WTC11 (cell line): ENCODE measurements at regions not wholly inside any gene's neighbourhood (a gene's known extent, or its start where the extent isn't known, plus 50 kb on each side); places are given as distances from the start of the nearest gene placed in this dataset.

ENCODE experiments used
- ATAC-seq: fragments of 200-7000 bp; cut with Tn5 transposase; 2 replicates; pipeline ENCODE4 v1.10.0; 2021; ENCODE audit warnings: mild to moderate bottlenecking, moderate library complexity
- CTCF ChIA-PET: fragments of 300-600 bp; sonication (Branson Sonifier 250); formaldehyde crosslinking; loops from one replicate; lab custom pipeline; 2021; ENCODE audit warnings: antibody characterized with exemption; lab: Charles Lee
- POLR2A ChIA-PET: fragments of 350-600 bp; sonication (Branson Sonifier 250); formaldehyde crosslinking; loops from one replicate; lab custom pipeline; 2021; ENCODE audit warnings: antibody characterized with exemption; lab: Charles Lee
- DNase-seq: peaks from one replicate; pipeline ENCODE4 v3.0.0; 2021; ENCODE audit warnings: low spot score
- H3K27ac Mint-ChIP-seq: 2 replicates; pipeline ENCODE4 v1.8.0; 2021; ENCODE audit warnings: mixed read lengths
- H3K27me3 Mint-ChIP-seq: 2 replicates; pipeline ENCODE4 v1.8.0; 2021; ENCODE audit warnings: low read depth, mild to moderate bottlenecking, moderate library complexity, mixed read lengths
- H3K36me3 Mint-ChIP-seq: 2 replicates; pipeline ENCODE4 v1.8.0; 2021; ENCODE audit warnings: mixed read lengths
- H3K4me1 Mint-ChIP-seq: 2 replicates; pipeline ENCODE4 v1.8.0; 2022; ENCODE audit warnings: mixed read lengths
- H3K4me3 Mint-ChIP-seq: 2 replicates; pipeline ENCODE4 v1.8.0; 2021; ENCODE audit warnings: mild to moderate bottlenecking, moderate library complexity, mixed read lengths
- H3K9me3 Mint-ChIP-seq: 2 replicates; pipeline ENCODE4 v1.8.0; 2021; ENCODE audit warnings: mixed read lengths
- ATF1 ChIP-seq: sonication (generic); formaldehyde crosslinking; IDR thresholded peaks from 2 replicates; pipeline ENCODE4 v1.8.1; 2023; ENCODE audit warnings: mild to moderate bottlenecking, moderate library complexity, missing genetic modification reagents
- CREM ChIP-seq: sonication (generic); formaldehyde crosslinking; IDR thresholded peaks from 2 replicates; pipeline ENCODE4 v1.8.1; 2022; ENCODE audit warnings: mild to moderate bottlenecking, missing genetic modification reagents, moderate library complexity
- E2F4 ChIP-seq: sonication (generic); formaldehyde crosslinking; IDR thresholded peaks from 2 replicates; pipeline ENCODE4 v1.8.1; 2022; ENCODE audit warnings: low read depth, mild to moderate bottlenecking, moderate library complexity, missing genetic modification reagents, borderline replicate concordance
- GRHL2 ChIP-seq: fragments of 250-450 bp; sonication (Bioruptor Pico); IDR thresholded peaks from 2 replicates; pipeline ENCODE4 v1.8.0; 2022; ENCODE audit warnings: mild to moderate bottlenecking, moderate library complexity; ENCODE audit not compliant: insufficient replicate concordance, severe bottlenecking
- JUN ChIP-seq: sonication (generic); formaldehyde crosslinking; IDR thresholded peaks from 2 replicates; pipeline ENCODE4 v1.8.0; 2023; ENCODE audit warnings: mild to moderate bottlenecking, missing genetic modification reagents
- KAT7 ChIP-seq: sonication (generic); formaldehyde crosslinking; IDR thresholded peaks from 2 replicates; pipeline ENCODE4 v1.8.1; 2023; ENCODE audit warnings: missing genetic modification reagents, mild to moderate bottlenecking, borderline replicate concordance
- NR1H2 ChIP-seq: sonication (generic); formaldehyde crosslinking; IDR thresholded peaks from 2 replicates; pipeline ENCODE4 v1.9.0; 2021; ENCODE audit warnings: mild to moderate bottlenecking, moderate library complexity, missing genetic modification reagents
- RELA ChIP-seq: sonication (generic); formaldehyde crosslinking; IDR thresholded peaks from 2 replicates; pipeline ENCODE4 v1.8.1; 2022; ENCODE audit warnings: missing genetic modification reagents, mild to moderate bottlenecking, borderline replicate concordance
- ZNF121 ChIP-seq: sonication (generic); formaldehyde crosslinking; IDR thresholded peaks from 2 replicates; pipeline ENCODE4 v1.8.0; 2023; ENCODE audit warnings: missing genetic modification reagents
- ZNF219 ChIP-seq: sonication (generic); formaldehyde crosslinking; IDR thresholded peaks from 2 replicates; pipeline ENCODE4 v1.8.0; 2023; ENCODE audit warnings: missing genetic modification reagents, mild to moderate bottlenecking, borderline replicate concordance
- ZNF281 ChIP-seq: sonication (generic); formaldehyde crosslinking; IDR thresholded peaks from 2 replicates; pipeline ENCODE4 v1.8.0; 2023; ENCODE audit warnings: mild to moderate bottlenecking, missing genetic modification reagents
- ZNF532 ChIP-seq: fragments of 250-450 bp; sonication (Bioruptor Pico); IDR thresholded peaks from 2 replicates; pipeline ENCODE4 v1.9.0; 2021; ENCODE audit warnings: mild to moderate bottlenecking, borderline replicate concordance
- TF ChIP-seq, protein P1 (sequence below): fragments of 250-450 bp; sonication (Bioruptor Pico); conservative IDR thresholded peaks from 2 replicates; pipeline ENCODE4 v1.9.0; 2021; ENCODE audit warnings: mild to moderate bottlenecking
- TF ChIP-seq, protein P2 (sequence below): sonication (generic); formaldehyde crosslinking; IDR thresholded peaks from 2 replicates; pipeline ENCODE4 v1.8.0; 2022; ENCODE audit warnings: mild to moderate bottlenecking, missing genetic modification reagents

DNA sequence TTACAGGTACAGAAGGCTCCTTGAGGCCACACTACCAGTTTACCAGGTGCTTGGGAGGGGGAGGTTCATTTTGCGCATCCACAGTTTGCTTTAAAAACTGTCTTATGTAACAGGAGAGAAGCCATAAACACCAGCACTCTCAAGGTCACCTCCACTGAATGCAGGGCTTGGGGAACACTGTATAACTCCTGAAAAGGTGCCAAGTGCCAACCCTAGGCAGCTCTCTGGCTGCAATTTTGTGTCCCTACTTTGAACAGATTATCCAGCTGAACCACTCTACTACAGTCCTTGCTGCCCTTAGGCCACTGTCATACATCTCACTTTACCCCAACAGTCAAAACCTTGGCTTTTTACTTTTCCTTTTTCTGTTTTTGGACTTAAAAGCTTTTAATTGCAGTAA is 507.9 kb downstream of the SMARCA1 start (continued):
- TF ChIP-seq, protein P1, sequence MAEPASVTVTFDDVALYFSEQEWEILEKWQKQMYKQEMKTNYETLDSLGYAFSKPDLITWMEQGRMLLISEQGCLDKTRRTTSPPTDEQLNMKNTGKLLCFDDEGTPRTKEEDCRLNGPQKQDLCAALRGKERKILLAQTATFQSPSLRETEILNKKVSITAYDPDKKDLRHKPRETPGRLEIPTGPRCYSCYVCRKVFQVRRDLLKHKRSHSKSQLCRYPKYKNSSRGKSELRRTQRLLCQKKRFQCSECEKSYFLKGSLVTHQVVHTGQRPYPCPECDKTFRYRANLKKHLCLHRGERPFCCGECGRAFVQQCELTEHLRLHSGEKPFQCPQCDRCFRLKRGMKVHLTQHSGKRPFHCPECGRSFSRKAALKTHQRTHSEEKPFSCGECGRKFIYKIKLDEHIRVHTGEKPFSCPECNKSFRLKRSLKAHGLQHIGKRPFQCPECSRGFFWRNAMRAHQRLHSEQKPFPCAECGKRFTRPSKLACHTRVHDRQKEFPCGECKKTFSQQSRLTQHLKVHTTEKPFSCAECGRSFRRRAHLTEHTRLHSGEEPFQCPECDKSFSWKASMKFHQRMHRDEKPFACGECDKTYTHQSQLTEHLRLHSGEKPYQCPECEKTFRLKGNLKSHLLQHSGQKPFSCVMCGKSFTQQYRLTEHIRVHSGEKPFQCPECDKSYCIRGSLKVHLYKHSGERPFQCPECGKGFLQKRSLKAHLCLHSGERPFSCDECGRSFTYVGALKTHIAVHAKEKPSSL, result no peak
- TF ChIP-seq, protein P2, sequence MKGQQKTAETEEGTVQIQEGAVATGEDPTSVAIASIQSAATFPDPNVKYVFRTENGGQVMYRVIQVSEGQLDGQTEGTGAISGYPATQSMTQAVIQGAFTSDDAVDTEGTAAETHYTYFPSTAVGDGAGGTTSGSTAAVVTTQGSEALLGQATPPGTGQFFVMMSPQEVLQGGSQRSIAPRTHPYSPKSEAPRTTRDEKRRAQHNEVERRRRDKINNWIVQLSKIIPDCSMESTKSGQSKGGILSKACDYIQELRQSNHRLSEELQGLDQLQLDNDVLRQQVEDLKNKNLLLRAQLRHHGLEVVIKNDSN, result no peak
- TF ChIP-seq RELA (CRISPR knock-in tag), result no peak

GRCh38 chrX:129013574-129013973 is 509.7 kb downstream of the SMARCA1 start:
- H3K4me3 Mint-ChIP-seq, result no peak overlapping the region
- CTCF ChIA-PET, result interaction anchor here (0.7 to 1.5 kb wide), 8 partner anchors 14 to 103 kb away, joined by 3 to 7 read pairs (median 4); no protein-coding TSS in a partner anchor
- no peak for TF ChIP-seq ZNF281 (CRISPR knock-in tag)
- TF ChIP-seq, protein P1, result no peak
- no peak for TF ChIP-seq CREM (CRISPR knock-in tag)
- no peak for TF ChIP-seq NR1H2
- no peak for TF ChIP-seq GRHL2 (CRISPR knock-in tag)
- TF ChIP-seq ATF1 (CRISPR knock-in tag), result no peak
- no peak for TF ChIP-seq ZNF532 (CRISPR knock-in tag)
- no peak for TF ChIP-seq ZNF121 (CRISPR knock-in tag)
- TF ChIP-seq JUN (CRISPR knock-in tag), result no peak
- no peak for TF ChIP-seq E2F4 (CRISPR knock-in tag)
- TF ChIP-seq ZNF219 (CRISPR knock-in tag), result no peak
- TF ChIP-seq KAT7 (CRISPR knock-in tag), result no peak
- H3K27ac Mint-ChIP-seq, result no peak overlapping the region
- no peaks in the 10 kb centered on the region for H3K9me3 Mint-ChIP-seq
- DNase-seq (peak; percentile 28), ATAC-seq (peak; percentile 79)
- POLR2A ChIA-PET, result no interaction called here
- H3K4me1 Mint-ChIP-seq, result peaks cover 29% of the 10 kb centered on the region
- H3K36me3 Mint-ChIP-seq, result no peaks in the 10 kb centered on the region
- no peaks in the 10 kb centered on the region for H3K27me3 Mint-ChIP-seq
